Esophagus squamous epithelium (tissue), 4 donors: ENCODE measurements at regions not wholly inside any gene's neighbourhood (a gene's known extent, or its start where the extent isn't known, plus 50 kb on each side); places are given as distances from the start of the nearest gene placed in this dataset.

ENCODE experiments used
- CTCF ChIP-seq, 6 experiments: fragments of 450-650 bp in 4 of 6; fragments of 200-600 bp in 2 of 6; sonication (generic) in 2 of 6; IDR thresholded peaks; one replicate each; pipeline ENCODE4 v1.5.1; 2016 to 2019; ENCODE audit warnings: antibody characterized with exemption in 6 of 6, mild to moderate bottlenecking in 4 of 6, moderate library complexity in 4 of 6
- POLR2A ChIP-seq, 4 donors: fragments of 450-650 bp; IDR thresholded peaks; one replicate each; pipeline ENCODE4 v1.6.1; 2017; ENCODE audit warnings: antibody characterized with exemption in 4 of 4, mild to moderate bottlenecking in 4 of 4, moderate library complexity in 3 of 4

- TF ChIP-seq CTCF (IDR thresholded peaks at IDR 0.05) (no peak), POLR2A (IDR thresholded peaks at IDR 0.05) (no peak)
Observed at GRCh38 chr7:41788556-41788955, 85.7 kb upstream of the INHBA start.
